ENCODE measurements at regions not wholly inside any gene's neighbourhood (a gene's known extent, or its start where the extent isn't known, plus 50 kb on each side); places are given as distances from the start of the nearest gene placed in this dataset.

DNA sequence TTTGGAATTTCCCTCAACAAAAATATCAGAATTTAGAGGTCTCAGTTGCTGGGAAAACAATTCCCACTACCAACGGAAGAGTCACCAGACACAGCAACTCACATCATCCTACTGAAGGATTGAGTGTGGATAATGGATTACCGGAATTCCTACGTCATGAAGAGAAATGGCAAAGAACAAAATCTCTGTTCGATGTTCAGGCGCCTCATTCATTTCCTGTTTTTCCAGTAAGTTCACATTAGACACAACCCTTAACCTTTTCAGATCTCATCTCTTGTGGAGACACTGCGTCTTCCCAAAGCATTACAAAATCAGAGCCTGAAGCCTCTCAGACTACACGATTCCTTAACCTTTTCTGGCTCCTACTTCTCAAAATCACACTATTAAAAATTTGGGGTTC, 58.5 kb upstream of the CPEB2 start:
- no peaks in the 10 kb centered on the region for H3K4me1 Mint-ChIP-seq

GRCh38 chr4:14952352-14952751, 49.9 kb upstream of the CPEB2 start:
- Mint-ChIP-seq H3K36me3 (no peaks in the 10 kb centered on the region), H3K27me3 (ENCODE audit: low read depth in 3 of 3) (peaks cover 2 to 7% (median 3%) of the 10 kb centered on the region in 3 donors)

More for the DNA sequence above, 58.5 kb upstream of the CPEB2 start:
- Mint-ChIP-seq H3K9me3 (peaks cover 0 to 3% (median 0%) of the 10 kb centered on the region in 6 donors), H3K4me3 (no peak overlapping the region), H3K36me3 (no peaks in the 10 kb centered on the region), H3K27ac (no peak overlapping the region), H3K27me3 (ENCODE audit: low read depth in 3 of 3) (peaks cover 0 to 8% (median 3%) of the 10 kb centered on the region in 3 donors)
- no peak for DNase-seq

More at GRCh38 chr4:14952352-14952751, 49.9 kb upstream of the CPEB2 start:
- no peak overlapping the region for H3K4me3 Mint-ChIP-seq
- no peaks in the 10 kb centered on the region for H3K4me1 Mint-ChIP-seq
- no peak overlapping the region for H3K27ac Mint-ChIP-seq
- no peak for DNase-seq
- H3K9me3 Mint-ChIP-seq = no peaks in the 10 kb centered on the region

All from immature natural killer cell (primary cell).